ENCODE measurements at regions not wholly inside any gene's neighbourhood (a gene's known extent, or its start where the extent isn't known, plus 50 kb on each side); places are given as distances from the start of the nearest gene placed in this dataset.

DNA sequence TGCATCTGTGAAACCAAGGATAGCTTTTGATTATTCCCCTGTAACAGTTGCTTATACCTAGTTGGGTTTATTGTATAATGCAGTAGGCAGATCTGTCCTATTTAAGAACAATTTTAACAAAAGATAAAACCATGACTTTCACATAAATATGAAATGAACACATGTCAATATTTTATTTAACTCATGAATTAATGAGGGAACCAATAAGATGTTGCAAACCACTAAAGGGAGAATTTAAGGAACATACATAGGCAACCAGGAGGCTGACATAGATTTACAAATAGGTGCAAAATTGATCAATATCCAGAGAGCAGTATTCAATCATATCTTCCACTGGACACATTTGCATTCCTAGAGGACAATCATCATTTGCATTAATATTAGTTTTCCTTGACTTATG is 280.0 kb upstream of the BRINP1 start:
- no peak for DNase-seq (ENCODE audit: low read depth in 2 of 2)

DNA sequence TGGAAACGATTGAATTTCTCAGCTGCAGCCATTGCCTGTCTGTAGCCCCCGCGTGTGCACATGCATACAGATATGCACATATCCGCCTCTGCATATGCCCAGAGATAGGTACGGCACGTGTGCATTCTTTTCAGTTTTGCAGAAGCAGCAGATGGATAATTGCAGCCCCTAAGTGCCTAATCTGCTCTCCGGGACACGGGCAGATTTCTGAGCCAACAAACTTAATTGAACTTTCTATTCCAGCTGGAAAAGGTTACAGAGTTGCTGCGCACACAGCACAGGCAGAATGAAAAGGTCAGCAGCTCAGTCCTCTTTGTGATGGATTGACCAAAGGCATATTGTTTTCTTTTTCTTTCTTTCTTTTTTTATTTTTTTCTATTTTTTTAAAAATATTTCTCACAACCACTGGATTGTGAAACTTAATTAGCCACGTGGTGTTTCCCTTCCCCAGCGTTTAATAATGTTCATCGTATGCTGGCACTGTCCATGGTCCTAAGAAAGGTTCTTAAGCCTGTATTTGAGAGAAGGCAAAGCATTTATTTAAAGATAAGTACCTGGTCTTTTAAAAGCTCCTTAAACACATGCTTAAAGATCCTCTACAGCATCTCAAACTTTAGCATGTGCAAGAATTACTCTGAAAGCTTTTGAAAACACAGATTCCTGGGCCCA is 270.2 kb upstream of the BRINP1 start:
- DNase-seq (ENCODE audit: low read depth in 2 of 2): no peak

GRCh38 chr9:119634006-119634405 is 264.8 kb upstream of the BRINP1 start:
- DNase-seq (ENCODE audit: low read depth in 2 of 2): no peak

GRCh38 chr9:119611565-119611964 is 242.3 kb upstream of the BRINP1 start:
- DNase-seq (ENCODE audit: low read depth in 2 of 2): no peak

GRCh38 chr9:119609277-119609971 is 240.2 kb upstream of the BRINP1 start:
- DNase-seq (ENCODE audit: low read depth in 2 of 2): no peak

DNA sequence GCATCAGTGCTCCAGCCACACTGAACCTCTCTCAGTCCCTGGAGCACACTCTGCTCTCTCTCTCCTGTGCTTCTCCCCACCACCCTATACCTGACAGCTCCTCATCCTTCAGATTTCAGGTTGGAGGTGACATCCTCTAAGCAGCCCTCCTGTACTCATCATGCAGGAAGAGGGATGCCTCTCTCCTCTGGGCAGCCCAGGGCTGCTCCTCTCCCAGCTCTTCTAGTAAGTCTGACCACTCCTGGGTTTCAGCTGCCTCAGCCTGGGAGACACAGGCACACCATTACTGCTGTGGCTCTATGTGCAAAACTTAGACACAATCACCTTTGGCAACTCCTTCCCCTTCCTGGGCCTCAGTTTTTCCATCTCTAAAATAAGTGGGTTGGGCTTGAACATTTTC is 232.4 kb upstream of the BRINP1 start:
- no peak for DNase-seq (ENCODE audit: low read depth in 2 of 2)

GRCh38 chr9:119597499-119597898 is 228.3 kb upstream of the BRINP1 start:
- no peak for DNase-seq (ENCODE audit: low read depth in 2 of 2)

GRCh38 chr9:119596703-119597102 is 227.5 kb upstream of the BRINP1 start:
- no peak for DNase-seq (ENCODE audit: low read depth in 2 of 2)

DNA sequence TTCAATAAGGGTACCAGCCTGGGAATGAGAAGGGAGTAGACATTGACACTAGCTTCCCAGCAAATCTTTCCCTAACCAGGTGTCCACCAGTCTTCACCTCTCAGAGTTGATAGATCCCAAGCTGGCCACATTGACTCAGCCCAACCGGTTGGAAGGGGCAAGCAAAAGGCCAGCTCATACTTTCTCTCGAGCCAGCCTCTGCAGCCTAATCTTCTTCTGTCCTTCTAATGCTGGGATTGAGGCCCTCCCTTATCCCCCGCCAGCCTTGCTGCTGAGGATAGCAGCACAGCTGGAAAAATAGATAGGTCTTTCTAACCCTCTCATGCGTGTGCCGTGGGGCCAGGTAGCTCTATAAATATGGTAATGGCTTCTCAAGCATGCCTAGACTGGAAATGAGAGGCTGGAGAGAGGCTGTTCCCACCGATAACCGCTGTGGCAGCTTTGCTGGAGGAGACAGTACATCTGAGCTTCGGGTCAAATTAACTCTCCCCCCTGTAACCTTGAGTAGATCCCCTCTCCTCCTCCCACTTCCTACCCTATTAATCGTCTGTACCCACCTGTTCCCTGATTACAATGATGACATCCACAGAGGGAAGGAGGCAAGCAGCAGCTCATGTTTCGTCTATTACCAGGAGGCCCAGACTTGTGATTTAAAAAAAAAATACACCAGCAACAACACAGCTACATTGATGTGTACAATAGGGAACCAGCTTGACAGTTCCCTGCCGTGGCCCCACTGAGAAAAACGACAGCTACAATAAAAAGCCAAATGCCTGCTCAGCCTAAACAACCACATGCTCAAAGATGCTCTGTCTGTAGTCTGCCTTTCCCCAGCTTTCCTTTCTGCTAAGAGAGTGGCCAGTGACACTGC is 219.9 kb upstream of the BRINP1 start:
- no peak for DNase-seq (ENCODE audit: low read depth in 2 of 2)

- no peak for DNase-seq (ENCODE audit: low read depth in 2 of 2)
Measured at GRCh38 chr9:119577881-119578280, 208.6 kb upstream of the BRINP1 start.

- no peak for DNase-seq (ENCODE audit: low read depth in 2 of 2)
Measured at GRCh38 chr9:119559986-119560385, 190.8 kb upstream of the BRINP1 start.

DNA sequence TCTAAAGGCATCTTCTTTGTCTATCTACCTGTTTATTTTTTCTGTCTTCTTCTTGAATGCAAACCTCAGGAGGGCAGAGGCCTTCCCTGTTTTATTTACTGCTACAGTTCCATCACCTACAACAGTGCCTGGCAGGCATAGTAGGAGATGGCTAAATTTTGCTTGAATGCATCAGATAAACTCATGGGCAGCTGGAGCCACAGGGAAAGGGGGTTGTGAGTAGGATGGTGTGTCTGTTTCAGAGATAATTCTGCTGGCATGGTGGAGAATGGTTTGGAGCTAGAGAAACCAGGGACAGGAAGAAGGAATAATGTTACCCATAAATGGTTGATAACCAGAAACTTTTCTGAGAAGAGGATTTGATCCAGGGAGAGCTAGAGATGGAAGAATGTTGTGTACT is 189.8 kb upstream of the BRINP1 start:
- no peak for DNase-seq (ENCODE audit: low read depth in 2 of 2)

DNA sequence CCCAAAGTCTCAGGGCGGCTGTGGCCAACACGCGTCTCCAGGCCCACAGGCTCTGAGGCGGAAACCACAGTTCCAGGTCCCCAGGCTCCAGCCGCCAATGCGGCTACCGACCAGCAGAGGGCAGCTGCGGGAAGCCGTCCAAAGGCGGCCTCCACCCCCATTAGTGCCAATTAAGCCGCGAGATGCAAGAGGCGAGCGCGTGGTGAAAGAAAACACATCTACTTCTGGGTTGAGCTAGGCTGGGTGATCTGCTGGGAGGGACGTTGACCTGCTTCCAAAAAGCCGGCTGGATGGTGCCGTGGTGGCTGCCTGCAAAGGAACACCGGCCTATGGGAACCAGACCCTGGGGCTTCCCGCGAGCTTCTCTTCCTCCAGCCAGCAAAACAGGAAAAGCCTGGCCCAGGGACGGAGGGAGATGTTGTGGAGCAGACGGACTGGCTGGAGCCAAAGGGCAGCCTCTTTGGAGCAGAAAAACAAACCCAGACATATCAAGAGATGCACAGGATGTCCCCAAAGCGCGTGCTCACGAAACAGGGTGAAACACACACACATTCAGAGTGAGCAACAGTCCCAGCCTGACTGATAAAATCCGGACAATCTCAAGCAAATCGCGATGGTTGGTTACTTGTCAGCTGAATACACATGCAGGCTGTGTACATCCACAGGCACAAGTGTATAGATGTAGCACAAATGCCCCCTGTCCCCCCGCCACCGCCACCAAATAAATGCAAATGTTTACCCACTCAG is 187.1 kb upstream of the BRINP1 start:
- peak; percentile 37 to 56 for DNase-seq (ENCODE audit: low read depth in 2 of 2)

- no peak for DNase-seq (ENCODE audit: low read depth in 2 of 2)
Measured at GRCh38 chr9:119544492-119544891, 175.3 kb upstream of the BRINP1 start.

DNA sequence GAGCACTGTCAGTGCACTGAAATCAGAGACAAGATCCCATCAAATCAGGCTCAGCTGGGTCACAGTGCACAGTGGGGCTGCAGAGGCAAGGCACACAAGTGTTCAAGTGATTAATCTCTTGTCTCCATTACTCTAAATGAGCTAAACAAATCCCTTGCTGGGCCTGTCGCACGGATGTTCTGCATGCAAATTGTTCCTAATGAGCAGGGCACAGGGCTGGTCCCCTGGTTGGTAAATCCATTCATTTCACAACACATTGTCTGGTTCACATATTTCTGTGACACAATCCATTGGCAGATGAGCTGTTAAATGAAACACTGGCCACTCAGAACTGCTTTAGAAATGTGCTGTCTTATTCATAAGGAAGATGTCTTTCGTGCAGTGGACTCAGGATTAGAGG is 167.9 kb upstream of the BRINP1 start:
- DNase-seq (ENCODE audit: low read depth in 2 of 2): no peak

GRCh38 chr9:119533504-119533903 is 164.3 kb upstream of the BRINP1 start:
- DNase-seq (ENCODE audit: low read depth in 2 of 2): no peak

- DNase-seq (ENCODE audit: low read depth in 2 of 2): no peak
Measured at GRCh38 chr9:119526698-119527097, 157.5 kb upstream of the BRINP1 start.

DNA sequence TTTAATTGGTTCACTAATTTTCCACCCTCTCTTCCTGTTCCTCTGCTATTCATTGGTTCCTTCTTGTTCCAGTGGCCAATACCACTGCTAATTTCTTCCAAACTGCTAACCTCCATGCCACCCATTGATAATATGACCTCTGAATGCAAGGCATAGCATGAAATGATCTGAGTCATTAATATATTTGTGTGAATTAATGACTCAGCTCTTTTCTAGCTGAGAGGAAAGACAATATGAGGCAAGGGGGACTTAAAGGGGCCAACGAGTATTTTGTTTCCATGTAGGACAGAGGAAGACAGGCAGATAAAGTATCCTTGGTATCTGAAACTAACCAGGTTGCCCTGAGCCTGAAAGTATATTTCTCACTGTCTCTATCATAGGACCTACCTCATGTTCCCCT is 154.3 kb upstream of the BRINP1 start:
- DNase-seq (ENCODE audit: low read depth in 2 of 2): no peak

DNA sequence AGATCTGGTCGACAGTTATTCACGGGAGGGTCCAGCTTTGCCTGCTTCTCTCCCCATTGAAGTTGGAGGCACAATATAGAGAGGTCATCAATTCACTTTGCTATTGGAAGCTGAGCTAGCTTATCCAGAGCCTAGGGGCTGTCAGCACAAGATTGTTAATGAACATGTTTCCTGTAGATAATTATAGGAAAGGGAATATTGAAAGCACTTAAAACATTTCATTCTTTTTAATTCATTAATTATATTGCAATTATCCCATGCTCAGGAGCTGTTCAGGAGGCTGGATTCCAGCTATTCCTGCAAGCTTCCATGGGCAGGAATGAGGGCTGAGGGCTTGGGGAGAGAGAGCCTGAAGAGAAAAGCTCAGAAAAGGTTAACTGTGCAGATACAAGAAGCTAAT is 153.1 kb upstream of the BRINP1 start:
- DNase-seq (ENCODE audit: low read depth in 2 of 2): no peak

DNA sequence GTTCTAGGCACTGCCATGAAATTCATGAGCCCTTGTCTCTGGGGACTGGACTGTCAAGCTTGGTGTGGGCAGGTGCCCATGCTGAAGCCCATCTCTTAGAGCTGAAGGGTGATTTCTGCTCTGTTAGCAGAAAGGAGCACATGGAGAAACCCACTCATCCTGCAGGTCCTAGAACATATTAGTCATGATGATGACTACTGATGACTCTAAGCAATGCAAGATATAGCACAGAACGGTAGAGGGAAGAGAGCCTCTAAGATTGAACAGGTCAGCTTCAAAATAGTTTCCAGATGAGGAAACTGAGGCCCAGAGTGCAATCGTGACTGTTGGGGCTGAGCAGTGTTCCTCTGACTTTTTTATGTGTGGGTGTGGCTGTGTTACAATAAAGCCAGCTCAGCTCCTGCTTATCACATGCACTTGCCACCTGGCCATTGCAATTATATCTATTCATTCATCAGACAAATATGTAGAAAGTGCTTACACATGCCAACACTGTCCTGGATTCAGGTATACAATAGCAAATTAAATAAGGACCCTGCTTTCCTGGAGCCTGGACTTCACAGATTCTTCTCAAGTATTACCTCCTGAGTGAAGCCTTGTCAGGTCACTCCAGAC is 140.2 kb upstream of the BRINP1 start:
- no peak for DNase-seq (ENCODE audit: low read depth in 2 of 2)

DNA sequence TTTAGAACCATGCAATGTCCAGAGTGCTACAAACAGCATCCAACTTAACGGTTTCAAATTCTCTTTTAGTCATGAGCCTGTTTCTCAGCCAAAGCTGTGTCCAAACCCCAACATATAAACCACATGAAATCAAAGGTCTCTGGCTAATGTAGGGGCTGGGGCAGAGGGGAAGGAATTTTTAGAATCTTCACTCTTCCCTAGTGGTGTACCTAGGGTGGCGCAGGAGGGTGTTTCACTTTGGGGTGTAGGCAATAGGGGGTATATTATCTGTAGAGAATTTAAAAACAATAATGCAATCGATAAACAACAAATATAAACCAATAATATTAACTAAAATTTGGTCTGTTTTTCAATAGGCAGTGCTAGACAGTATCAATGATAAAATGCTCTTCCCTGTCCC is 132.1 kb upstream of the BRINP1 start:
- no peak for DNase-seq (ENCODE audit: low read depth in 2 of 2)

All from stimulated activated CD4-positive, alpha-beta T cell treated with anti-CD3 and anti-CD28 coated beads, Interleukin-4, amount 100 ng/mL, for 48 hours (primary cell).